GM19372 (cell line): ENCODE measurements at regions not wholly inside any gene's neighbourhood (a gene's known extent, or its start where the extent isn't known, plus 50 kb on each side); places are given as distances from the start of the nearest gene placed in this dataset.
"Not testable (repeated sequence)": the region's sequence is repeated elsewhere in the genome, so short reads cannot be mapped to it uniquely, and the experiment has no call there.

ENCODE experiments used
- ATAC-seq: cut with Tn5 transposase; IDR thresholded peaks from one replicate; pipeline ENCODE4 v1.9.1; 2021; ENCODE audit warnings: mild to moderate bottlenecking, low read depth, moderate library complexity; ENCODE audit not compliant: unreplicated experiment

DNA sequence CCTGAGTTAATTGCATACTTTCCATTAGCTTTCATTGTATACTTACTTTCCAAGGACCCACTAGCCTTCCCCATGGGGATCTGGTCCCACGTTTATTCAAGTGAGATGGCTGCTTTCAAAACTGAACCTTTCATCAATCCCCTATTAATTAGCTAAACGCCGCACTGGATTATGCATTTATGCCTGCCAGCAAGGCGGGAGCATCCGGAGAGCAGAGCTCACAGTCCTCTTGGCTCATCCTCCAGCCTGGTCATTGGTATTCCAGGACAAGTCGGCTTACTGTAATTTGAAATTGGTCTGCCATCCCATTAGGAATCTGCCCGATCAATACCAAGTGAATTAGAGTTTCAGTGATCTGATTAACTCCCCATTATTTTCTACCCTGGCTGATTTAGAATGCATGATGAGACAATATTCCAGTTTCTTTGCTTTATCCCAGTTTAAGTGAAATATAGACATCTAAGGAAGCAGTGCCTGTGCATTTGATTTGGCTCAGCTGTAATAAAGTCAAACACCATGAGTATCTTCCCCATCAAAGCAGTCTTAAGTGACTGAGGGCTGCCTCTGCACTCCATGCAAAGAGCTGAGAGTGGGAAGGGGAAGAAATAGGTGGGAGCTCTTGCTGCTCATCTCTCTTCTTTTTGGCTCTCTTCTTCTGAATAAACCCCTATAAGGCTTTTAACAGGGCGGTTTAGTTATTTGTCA, 411.4 kb downstream of the GPAT3 start:
- ATAC-seq: no peak

DNA sequence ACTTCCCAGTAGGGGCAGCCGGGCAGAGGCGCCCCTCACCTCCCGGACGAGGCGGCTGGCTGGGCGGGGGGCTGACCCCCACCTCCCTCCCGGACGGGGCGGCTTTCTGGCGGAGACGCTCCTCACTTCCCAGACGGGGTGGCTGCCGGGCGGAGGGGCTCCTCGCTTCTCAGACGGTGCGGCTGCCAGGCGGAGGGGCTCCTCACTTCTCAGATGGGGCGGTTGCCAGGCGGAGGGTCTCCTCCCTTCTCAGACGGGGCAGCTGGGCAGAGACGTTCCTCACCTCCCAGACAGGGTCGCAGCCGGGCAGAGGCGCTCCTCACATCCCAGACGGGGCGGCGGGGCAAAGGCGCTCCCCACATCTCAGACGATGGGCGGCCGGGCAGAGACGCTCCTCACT, 407.8 kb downstream of the GPAT3 start:
- ATAC-seq: not testable (repeated sequence)

GRCh38 chr4:83932750-83933391, 397.0 kb downstream of the GPAT3 start:
- no peak for ATAC-seq

- ATAC-seq: no peak
Measured at GRCh38 chr4:83931659-83932438, 395.9 kb downstream of the GPAT3 start.

GRCh38 chr4:83929550-83929949, 393.6 kb downstream of the GPAT3 start:
- ATAC-seq: no peak

DNA sequence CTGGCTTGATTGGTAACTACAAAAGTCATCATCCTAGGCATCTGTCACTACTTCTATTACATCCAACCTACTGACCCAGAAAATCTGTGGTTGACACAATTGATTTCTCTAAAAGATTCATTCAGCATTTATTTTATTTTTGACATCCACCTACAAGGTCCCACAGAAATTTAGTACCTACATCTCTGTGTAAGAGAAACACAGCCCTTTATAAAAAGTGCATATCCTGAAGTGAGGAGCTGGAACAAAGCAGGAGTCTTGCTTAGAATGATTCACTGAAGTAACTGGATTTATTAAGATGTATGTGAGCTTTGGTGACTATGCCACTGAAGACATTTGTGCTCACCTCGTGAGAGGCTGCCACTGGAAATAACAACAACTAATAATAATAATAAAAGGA, 391.0 kb downstream of the GPAT3 start:
- no peak for ATAC-seq

- no peak for ATAC-seq
Measured at GRCh38 chr4:83923341-83923740, 387.4 kb downstream of the GPAT3 start.

- ATAC-seq: no peak
Measured at GRCh38 chr4:83922402-83922801, 386.5 kb downstream of the GPAT3 start.

GRCh38 chr4:83921124-83921523, 385.2 kb downstream of the GPAT3 start:
- no peak for ATAC-seq

GRCh38 chr4:83920375-83920774, 384.5 kb downstream of the GPAT3 start:
- ATAC-seq: no peak

DNA sequence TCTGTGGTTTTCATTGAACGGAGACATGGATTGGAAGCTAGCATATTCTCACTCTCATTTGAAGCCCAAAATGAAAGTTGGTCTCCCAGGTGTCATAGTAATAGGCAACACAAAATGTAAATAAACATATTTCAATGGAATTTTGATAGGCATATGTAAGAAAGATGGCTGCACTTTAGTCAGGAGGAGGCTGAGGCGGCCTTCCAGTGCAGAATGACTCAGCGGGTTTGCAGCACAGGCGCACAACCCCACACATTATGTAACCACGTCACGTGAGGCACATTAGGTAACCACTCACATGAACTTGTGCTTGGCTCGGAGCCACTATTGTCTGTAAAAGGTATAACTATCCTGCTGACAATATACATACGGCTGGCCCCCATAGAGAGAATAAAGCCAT, 381.7 kb downstream of the GPAT3 start:
- ATAC-seq: no peak

DNA sequence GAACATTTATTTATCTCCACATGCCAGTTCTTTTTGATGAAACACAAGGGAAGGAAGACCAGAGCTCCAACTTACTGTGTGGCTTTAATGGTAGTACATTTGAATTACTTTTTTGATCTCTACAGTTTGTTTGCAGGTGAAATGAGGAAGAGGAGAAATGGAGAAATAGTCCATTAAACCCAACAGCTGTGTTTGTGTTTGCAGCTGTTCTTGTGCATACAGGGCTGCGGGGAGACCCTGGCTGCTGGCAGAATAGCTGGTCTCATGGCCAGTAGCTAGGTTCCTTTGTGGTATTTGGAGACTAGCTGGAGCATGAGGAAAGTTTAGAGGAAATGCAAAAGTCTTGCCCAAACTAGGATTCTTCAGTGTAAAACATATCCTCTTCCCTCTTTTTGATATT, 374.8 kb downstream of the GPAT3 start:
- no peak for ATAC-seq

GRCh38 chr4:83906561-83906960, 370.7 kb downstream of the GPAT3 start:
- no peak for ATAC-seq

GRCh38 chr4:83905952-83906351, 370.0 kb downstream of the GPAT3 start:
- ATAC-seq: no peak

GRCh38 chr4:83903740-83904139, 367.8 kb downstream of the GPAT3 start:
- ATAC-seq: not testable (repeated sequence)

GRCh38 chr4:83894831-83895230, 358.9 kb downstream of the GPAT3 start:
- no peak for ATAC-seq

GRCh38 chr4:83890816-83891215, 354.9 kb downstream of the GPAT3 start:
- ATAC-seq: no peak

GRCh38 chr4:83890231-83890630, 354.3 kb downstream of the GPAT3 start:
- ATAC-seq: no peak

DNA sequence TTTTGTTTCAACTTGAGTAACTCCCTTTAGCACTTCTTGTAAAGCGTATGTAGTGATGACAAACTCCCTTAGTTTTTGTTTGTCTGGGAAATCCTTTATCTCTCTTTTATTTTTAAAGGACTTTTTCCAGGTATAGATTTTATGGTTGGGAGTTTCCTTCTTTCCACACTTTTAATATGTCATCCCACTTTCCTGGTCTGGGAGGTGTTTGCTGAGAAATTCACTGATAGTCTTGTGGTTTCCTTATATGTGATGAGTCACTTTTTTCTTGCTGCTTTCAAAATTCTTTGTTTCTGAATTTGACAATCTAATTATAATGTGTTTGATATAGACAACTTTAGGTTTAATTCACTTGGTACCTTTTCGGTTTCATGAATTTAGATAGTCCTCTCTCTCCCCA, 353.9 kb downstream of the GPAT3 start:
- ATAC-seq: no peak

- ATAC-seq: no peak
Measured at GRCh38 chr4:83885256-83886182, 349.6 kb downstream of the GPAT3 start.

- ATAC-seq: no peak
Measured at GRCh38 chr4:83876047-83876446, 340.1 kb downstream of the GPAT3 start.
